ENCODE measurements at regions not wholly inside any gene's neighbourhood (a gene's known extent, or its start where the extent isn't known, plus 50 kb on each side); places are given as distances from the start of the nearest gene placed in this dataset.

DNA sequence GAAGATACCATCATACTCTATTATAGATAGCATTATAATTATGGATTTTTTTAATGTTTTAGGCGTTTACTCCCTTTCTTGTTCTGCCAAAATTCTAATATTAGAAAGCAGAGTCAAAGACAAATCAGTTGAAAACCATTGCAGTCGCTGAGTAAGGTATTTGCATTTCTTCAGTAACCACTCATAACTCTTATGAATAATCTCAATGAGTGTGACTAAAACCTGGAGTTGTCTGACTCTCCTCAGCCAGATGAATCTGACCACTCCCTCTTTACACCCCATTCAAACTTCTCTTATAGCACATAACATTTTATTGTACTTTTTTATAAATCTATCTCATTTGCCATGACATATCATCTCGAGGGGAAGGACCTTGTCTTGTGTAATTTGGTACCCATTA lies 1006.5 kb downstream of the DIAPH3 start:
- no peak for DNase-seq

DNA sequence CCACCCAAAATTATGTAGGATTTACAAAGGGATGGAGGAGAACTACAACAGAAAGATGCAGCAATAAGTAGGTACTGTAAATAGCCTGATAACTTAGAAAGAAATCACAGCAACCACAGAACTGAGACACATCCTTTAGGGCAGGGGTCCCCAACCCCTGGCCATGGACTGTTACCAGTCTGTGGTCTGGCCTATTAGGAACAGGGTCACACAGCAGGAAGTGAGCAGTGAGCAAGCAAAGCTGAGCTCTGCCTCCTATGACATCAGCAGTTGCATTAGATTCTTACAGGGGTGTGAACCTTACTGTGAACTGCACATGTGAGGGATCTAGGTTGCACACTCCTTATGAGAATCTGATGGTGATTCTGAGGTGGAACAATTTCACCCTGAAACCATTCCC lies 997.6 kb downstream of the DIAPH3 start:
- DNase-seq, result no peak

DNA sequence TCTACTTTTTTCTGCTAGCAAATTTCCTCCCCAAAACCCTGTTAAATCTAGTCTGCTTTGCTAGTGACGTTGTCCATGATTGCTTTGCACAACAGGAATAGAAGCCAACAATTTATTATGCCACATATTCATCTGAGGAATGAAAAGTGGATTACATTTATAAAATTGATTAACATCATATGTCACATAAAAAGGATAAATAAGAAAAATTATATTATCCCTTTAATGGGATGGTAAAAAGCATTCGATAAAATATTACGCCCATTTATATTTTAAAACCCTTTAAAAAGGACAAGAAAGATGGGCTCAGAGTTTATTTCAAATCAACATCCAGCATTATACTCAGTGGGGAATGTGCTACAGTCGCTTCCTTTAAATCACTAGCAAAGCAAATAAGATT lies 991.7 kb downstream of the DIAPH3 start:
- no peak for DNase-seq

DNA sequence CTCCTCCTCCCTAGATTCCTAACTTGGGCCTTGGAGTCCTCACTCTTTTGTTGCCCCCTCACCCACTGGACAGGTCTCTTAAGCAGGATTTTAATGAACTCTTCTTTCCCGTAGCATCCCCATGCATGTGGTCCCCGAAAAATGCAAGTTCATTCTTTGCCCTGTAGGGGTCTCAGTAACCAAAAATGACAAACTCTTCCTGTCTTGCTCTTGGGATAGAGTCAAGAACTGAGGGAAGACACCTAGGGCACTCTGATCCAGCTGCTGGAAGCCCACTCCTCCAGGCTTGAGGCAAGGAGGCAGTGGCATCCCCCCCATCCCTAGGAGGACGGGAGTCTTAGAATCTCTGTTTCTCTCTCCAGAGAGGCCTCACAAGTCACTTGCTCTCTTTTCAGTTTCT lies 987.0 kb downstream of the DIAPH3 start:
- DNase-seq, result no peak

DNA sequence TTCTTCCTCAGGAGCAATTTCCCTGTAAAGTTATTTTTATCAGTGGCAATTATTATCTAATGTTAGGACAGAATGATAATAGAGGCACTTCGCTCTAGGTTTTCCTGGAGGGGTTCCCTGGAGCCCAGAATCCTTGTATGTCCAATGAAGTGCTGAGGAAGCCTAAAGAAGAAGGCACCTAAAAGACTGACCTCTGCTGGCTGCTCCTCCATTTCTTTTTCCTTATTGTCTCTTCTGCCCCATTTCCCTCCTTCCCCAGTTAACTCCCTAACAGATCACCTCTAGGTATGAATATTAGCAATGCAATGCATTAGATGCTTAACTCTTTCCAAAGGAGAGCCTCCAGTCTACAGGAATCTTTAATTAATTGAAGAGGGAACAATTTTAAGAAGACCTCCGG lies 985.4 kb downstream of the DIAPH3 start:
- DNase-seq, result no peak

DNA sequence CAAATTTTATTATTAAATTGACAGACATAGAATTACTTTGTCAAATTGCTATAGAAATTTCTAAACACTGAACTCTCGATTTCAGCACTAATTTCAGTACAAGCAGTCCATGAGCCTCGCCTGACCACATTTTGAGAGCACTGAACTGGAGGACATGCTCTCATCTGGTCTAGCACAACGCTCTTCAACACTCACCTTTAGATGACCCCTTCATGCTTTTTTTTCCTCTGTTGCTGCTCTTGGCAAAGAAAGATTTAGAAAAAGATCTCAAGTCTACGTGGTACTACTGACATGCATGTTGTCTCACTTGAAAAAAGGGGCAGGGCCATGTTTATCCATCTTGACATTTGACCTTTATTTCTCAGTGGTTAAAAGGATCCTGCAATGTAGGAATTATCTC lies 981.5 kb downstream of the DIAPH3 start:
- DNase-seq, result no peak

DNA sequence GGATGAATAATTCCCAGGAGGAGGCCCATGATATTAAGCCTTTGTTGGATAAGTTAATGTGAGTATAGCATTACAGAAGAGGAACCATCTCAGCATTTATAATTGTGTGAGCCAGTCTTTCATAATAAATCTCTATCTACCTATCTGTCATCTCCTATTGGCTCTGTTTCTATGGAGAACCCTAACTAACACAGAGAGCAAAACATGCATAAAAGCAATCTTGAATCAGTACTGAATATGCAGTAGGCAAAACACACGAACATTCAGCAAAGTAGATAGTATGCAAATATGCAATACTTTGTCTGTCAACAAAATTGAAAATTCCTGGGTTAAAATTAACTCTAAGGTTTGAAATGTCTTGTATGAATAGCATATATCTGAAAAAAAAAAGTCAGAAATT lies 966.3 kb downstream of the DIAPH3 start:
- DNase-seq, result no peak

DNA sequence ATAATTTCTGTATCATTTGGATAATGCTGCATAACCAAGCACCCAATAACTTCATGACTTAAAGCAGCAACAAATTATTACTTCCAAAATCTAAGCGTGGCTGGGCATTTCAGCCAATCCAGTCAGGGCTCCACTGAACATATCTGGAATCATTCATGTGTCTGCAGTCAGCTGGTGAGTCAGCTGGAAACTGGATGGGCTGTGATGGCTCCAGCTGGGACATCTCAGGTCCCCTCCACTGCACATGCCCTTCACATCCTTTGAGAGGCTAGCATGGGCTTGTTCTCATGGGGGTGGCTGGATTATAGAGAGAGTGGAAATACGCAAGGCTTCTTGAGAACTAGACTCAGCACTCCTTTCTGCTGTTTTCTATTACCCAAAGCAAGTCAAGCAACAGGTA lies 961.9 kb downstream of the DIAPH3 start:
- no peak for DNase-seq

DNA sequence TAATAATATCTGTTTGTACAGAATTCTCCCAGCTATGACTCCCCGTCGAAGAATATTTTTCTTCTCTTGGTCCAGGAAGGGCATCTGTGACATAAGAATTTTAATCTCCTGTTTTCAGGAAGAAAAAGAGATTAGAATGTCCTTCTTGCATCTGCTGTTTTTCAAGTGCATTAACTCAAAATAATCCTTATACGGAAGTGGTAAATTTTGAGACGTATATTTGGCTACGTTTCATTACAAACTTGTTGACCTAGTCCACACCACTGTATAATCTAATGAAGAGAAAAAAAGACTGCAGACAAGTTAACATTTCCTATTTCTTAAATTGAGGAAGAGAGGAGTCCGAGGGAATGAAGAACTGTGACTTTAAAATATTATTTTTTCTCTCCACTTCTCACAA lies 959.9 kb downstream of the DIAPH3 start:
- no peak for DNase-seq

DNA sequence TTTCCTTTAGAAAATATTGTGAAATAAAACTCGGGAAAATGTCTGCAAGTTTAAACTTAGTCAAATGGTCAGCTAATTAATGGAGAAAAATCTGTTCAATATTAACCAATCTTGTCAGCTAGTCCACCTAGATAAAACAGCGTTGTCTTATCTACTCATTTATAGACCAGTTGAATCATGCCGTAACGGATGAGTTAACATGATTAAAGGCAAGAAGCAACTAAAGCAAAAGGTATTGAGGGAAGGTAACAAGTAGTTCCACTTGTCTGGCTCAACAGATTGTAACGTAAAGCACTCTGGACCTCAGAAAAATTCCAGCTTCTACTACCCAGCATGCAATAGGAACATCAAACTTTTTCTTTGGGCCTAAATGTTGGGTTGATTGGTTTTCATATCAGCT lies 958.2 kb downstream of the DIAPH3 start:
- DNase-seq, result no peak

DNA sequence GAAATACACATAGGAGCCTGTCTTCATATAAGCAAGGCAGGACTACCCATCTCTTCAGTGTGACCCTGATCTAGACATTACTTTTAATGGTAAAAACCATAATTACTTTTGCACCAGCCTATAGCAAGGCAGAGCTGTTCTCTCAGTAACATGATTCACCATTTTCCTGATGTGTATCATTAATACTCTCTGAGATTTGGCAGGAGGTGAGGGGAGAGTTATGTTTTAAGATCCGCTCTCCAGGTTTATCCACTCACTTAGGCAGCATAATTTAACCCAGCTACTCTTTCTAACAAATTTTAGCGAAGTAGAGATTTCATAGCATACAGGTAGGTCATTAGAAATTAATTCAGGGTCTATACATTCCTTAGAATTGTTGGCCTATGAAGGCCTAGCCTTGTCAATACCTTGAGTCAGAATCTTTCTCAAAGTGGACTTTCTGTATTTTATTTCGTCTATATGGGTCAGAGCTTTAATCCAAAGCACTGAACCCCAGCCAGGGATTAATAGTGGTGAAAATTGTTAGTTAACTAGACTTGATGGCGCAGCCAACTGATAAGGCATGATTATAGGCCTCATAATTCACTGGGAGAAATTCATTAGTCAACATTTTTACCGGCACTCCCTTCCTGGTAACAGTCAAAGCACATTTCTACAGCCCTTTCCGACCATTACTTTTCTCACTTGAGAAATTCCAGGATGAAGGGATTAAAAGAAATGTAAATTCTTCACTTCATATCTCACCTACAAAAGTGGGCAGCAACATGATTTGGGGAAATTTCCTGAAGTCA lies 955.1 kb downstream of the DIAPH3 start:
- no peak for DNase-seq

DNA sequence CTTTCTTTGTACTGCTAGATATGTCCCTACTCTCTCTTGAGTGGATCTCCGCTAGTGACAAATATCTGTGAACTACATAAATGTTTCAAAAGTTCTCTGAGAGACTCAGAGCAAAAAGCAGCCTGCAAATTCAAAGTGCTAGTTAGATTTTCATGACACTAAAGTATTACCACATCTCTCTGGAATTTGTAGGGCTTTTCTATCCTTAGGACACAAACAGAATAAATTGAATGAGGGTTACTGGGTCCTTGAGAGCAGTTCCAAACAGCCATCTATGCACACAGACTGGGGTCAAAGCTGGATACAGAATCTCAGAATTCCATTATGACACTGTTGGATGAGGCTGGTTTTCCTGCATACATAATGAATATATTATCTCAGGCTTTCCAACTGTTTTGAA lies 953.2 kb downstream of the DIAPH3 start:
- no peak for DNase-seq

DNA sequence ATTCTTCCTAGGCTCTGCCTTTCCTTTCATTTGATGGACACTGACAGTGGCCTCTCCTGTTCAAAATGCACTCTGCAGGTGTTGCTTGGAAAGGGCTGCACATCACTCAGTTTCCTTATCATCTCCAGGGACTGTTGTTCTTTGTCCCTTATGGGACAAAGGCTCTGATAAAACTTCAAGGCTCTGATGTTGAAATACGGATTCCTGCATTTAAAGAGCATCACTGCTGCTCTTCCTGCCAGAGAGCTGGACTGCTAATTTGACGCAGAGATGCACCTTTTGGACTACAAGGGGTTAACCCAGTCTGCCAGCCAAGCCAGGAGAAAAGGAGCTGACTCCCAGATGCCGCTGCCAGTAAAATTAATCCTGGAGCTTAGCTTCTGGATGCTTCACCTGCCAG lies 952.1 kb downstream of the DIAPH3 start:
- DNase-seq, result no peak

DNA sequence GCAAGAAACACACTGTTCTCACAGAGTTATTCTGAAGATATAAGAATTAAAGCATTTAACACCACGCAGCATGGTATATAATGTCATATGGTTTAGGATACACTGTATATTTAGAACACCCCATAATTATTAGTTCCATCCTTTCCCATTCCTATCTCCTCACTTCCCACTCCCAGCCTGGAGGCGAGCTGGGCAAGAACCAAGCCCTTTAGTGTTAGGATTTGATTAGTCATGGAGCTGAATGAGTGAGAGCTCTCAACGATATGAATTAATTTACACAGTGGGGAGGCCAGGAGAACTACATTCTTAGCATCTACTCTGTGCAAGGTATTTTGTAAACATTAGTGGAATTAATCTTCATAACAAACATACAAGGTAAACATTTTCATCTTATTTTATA lies 934.3 kb downstream of the DIAPH3 start:
- DNase-seq, result no peak

DNA sequence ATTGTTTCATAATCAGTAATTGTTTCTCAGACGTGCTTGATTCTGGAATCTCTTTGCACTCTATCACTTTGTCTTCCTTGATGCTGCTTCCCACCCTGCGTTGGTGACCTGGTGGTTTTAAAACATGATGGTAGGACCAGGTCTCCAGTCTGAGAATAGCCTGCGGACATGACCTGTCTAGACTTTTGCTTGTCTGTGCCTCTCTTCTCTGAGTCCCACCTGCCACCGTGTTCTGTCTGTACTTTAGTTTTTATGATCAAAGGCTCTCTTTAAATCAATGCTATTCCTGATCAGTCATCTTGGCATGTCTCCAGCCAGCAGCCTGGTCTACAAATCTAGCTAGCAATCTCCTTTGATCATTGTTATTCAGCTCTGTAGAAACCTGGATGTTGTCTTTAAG lies 933.9 kb downstream of the DIAPH3 start:
- no peak for DNase-seq

DNA sequence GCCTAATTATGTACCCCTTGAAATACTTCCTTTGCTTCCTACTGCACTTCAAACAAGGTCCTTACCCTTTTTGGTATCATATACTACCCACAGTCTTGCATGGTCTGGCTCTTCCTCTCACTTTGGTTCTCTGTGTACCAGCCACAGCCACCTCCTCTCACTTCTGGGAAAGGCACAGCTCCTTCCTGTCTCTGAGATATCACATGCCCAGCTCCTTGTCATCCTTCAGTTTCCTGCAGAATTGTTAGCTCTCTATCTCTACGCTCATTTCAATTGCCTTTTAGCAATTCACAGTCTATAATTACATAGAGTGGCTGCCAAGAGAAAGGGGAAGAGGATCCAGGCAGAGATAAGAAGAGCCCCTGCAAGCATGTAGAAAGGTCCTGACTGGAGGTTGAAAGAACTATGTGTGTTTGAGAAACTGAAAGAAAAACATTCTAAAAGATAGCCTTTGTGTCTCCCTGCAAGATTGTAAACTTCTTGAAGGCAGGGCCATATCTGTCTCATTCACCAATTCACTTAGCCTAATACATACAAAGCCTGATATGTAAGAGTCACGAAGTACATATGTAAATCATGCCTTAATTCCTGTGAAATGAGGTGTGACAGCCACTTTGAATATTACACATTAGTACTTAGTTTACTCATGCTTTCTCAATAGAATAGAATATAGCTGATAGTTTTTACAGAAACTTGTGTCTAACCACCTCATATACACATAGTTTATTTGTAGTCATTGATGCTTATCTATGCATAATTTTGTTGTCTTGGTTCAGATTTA lies 933.1 kb downstream of the DIAPH3 start:
- DNase-seq, result no peak

DNA sequence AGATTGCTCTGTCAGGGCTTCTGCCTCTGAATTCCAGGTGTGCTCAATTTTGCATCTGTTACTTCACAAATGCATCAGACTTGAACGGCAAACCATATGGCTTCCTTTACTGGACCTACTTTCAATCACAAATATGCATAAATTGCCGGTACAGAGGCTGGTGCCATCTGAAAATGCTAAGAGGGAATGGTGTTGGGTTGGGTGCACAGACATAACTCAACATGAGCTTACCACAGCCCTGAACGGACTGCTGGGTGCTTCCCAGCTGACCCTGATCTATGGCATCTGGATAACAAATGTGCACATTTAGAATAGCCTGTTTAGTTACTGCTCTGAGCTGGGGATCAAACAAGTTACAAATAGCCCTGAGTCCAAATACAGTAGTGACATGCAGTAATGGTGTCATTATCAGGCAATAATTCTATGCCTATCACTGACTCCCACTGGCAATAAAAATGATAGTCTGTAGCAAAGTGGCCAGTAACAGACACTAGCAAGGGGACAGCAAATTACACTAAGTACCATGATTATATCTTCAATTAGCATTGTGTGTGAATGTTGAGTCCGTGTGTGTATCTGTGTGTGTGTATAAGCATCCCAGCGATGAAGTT lies 927.3 kb downstream of the DIAPH3 start:
- no peak for DNase-seq

DNA sequence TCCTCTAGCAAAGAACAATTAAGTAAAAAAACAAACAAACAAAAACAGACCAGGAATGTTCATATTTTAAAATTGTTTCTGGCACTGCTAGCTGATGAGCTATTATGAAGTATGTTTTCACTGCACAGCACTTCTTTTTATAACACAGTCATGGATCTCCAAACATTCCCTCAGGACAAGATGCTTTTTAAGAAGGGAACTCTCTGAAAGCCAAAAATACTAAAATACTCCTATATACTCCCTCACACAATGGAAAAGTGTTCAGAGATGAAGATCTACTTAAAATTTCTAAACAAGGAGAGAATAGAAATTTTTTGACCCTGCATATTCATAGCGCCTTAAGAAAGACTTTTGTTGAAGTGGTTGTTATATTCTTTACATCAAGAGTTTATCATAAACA lies 926.8 kb downstream of the DIAPH3 start:
- no peak for DNase-seq

DNA sequence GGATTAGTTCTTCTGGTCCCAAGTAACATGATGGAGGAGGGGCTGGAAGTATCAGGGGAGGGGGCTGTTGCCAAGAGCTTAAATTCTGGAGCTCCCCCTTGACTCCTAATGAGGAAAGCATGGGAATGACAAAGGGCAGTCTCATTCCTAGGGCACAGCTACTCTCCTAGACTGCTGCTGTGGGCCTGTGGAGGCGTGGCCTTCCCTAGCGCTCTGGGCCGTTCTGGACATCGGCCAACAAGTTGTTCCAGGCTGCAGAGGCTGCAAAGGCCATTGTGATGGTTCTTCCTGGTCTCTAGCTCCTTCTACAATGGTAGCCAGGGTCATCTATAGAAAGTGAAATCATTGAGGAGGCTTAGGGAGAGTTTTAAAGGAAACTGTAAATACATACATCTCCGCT lies 916.6 kb downstream of the DIAPH3 start:
- DNase-seq, result no peak

DNA sequence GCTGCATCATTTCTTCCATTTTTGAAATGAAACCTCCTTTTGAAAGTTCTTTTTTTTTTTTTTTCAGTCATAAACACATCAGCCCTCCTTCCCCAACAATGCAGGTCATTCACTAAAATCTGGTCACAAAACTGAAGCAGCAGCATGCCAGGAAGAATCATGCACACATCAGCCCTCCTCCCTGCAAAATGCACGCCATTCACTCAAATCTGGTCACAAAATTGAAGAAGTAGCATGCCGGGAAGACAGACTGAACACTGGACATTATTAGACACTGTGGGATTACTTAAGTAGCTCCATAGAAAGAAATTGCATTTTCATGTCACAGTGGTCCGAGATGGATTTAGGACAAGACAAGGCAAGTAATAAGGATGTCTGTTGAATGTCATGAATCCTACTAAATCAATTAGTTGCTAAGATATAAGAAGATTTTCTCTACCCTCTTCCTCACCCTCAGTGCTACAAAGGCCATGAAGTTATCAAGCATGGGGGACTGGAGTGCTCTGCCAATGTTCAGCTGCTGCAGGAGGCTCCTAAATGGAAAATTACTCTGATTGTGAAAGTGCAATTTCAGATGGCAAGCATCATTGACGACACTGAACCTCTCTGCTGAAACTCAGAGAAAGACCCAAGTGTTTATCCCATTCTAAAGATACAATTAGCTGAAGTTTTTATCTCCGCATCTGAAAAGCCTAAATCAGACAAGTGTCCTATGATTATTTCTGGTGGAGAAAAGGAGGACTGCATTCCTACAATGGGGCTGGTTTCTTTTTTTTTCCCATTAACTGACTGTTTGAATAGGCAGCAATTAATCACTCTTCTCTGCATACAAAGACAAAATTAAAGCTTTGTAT lies 913.2 kb downstream of the DIAPH3 start:
- DNase-seq, result no peak

DNA sequence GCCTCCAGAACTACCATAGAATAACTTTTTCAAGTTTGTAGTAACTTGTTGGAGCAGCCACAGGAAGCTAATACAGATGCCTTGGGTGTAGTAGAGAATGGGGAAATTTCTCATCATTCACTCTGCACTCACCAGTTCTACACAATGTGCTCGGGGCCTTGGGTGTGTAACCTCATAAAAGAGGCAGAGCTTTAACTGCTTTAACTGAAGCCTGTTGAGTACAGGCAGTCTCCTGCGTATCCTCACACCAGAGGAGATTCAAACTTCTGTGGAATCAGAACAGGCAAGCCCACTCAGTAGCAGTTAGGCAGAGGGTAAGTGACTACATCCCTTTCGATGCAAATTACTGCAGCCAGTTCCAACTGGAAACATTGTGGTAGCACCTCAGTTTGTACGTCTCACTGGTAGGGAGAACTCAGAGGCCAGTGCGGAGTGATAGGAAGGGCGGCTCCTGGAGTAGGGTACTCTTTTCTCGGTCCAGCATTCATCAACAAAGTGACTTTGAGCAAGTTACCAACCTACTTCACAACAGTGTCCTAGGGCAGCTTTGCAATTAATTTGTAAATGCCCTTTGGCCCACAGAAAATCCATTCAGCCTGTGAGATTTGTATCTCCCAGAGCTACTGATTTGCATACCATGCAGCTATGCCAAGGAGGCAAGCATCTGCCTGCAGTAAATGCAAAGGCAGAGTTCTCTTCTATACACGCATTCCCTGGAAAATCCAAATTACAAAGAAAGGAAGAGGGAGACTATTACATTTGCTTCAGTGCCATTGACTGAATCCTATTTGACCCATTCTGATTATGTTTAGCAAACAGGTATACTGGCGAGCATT lies 904.3 kb downstream of the DIAPH3 start:
- no peak for DNase-seq

DNA sequence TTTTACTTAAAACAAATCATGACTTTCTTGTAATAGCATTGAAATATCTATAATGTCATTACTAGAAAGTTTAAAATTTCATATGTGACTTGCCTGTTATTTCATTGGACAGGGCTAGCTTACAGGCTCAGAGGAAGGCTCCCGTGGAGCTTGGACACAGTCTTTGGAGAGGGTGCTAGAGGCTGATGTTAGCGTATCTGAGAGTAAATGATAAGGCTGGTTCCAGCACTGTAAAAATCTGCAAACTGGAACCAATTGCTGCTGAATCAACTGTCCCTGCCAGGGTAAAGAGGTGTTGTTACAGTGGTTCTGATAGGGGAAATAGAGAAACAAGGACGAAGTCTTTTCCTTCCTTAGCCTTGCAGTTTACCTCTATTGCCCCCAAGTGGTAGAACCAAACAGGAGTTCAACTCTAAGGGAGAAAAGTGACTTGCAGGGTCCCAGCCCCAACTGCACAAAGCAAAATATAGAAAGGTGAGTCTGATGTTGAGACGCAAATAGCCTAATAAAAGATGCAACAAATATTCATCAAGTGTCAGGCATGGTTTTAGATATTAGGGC lies 901.7 kb downstream of the DIAPH3 start:
- DNase-seq, result no peak

Data from hindlimb muscle (tissue), 1 donor.